Neural progenitor cell (in vitro differentiated cells): ENCODE measurements at regions not wholly inside any gene's neighbourhood (a gene's known extent, or its start where the extent isn't known, plus 50 kb on each side); places are given as distances from the start of the nearest gene placed in this dataset.

Experiments used
- EZH2 ChIP-seq: fragments of 200-600 bp; sonication (generic); IDR thresholded peaks from 2 replicates; pipeline ENCODE4 v1.6.1; 2017; ENCODE audit warnings: antibody characterized with exemption, mild to moderate bottlenecking, moderate library complexity
- EZH2phosphoT487 ChIP-seq: fragments of 200-600 bp; sonication (generic); IDR thresholded peaks from 2 replicates; pipeline ENCODE4 v1.6.1; 2017; ENCODE audit warnings: antibody characterized with exemption
- TF ChIP-seq, protein P1 (sequence below): fragments of 200-600 bp; sonication (generic); IDR thresholded peaks from 2 replicates; pipeline ENCODE4 v1.5.1; 2017; ENCODE audit warnings: antibody characterized with exemption, mild to moderate bottlenecking

DNA sequence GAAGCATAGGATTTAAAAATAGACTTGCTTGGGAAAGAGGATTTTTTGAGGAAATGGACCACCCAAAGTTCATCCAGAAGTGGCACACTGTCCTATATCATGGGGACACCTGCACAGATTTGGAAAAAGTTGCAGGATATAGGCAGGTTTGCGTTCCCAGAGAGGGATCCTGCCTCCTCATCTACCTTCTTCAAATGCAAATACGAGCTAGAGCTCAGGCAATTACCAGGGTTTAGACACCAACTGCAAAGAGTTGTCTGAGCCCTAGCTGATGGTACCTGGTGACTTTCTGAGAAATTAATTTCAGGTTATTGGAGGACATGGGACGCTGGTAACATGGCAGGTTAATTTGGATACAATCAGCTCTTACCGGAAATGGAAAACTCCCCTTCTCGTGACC is 423.7 kb upstream of the MTPN start:
- TF ChIP-seq, protein P1, sequence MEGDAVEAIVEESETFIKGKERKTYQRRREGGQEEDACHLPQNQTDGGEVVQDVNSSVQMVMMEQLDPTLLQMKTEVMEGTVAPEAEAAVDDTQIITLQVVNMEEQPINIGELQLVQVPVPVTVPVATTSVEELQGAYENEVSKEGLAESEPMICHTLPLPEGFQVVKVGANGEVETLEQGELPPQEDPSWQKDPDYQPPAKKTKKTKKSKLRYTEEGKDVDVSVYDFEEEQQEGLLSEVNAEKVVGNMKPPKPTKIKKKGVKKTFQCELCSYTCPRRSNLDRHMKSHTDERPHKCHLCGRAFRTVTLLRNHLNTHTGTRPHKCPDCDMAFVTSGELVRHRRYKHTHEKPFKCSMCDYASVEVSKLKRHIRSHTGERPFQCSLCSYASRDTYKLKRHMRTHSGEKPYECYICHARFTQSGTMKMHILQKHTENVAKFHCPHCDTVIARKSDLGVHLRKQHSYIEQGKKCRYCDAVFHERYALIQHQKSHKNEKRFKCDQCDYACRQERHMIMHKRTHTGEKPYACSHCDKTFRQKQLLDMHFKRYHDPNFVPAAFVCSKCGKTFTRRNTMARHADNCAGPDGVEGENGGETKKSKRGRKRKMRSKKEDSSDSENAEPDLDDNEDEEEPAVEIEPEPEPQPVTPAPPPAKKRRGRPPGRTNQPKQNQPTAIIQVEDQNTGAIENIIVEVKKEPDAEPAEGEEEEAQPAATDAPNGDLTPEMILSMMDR: no peak
- TF ChIP-seq EZH2 (no peak), EZH2phosphoT487 (no peak)
